HEK293 (cell line): ENCODE measurements at regions not wholly inside any gene's neighbourhood (a gene's known extent, or its start where the extent isn't known, plus 50 kb on each side); places are given as distances from the start of the nearest gene placed in this dataset.

Source experiments
- CTCF ChIA-PET: fragments of 350-600 bp; formaldehyde crosslinking; extraction: SDS; loops from one replicate; lab custom pipeline; 2021; ENCODE audit warnings: antibody characterized with exemption; lab: Yijun Ruan, JAX
- POLR2A ChIA-PET: fragments of 300-600 bp; formaldehyde crosslinking; extraction: SDS; loops from one replicate; lab custom pipeline; 2020; ENCODE audit warnings: antibody characterized with exemption, inconsistent platforms; lab: Yijun Ruan, JAX
- H3K27ac ChIP-seq: fragments of 200-500 bp; sonication (Bioruptor generic); 2 replicates; pipeline ENCODE4 v1.5.1; 2014; ENCODE audit warnings: low read depth, low read length, control low read depth, inconsistent platforms; ENCODE audit errors: extremely low read depth
- H3K36me3 ChIP-seq, 2 experiments: fragments of 200-500 bp in 1 of 2; sonication (Bioruptor generic) in 1 of 2; 1 replicate in 1 of 2; 2 replicates in 1 of 2; pipeline ENCODE4 v1.5.1; 2014 to 2017; ENCODE audit warnings: inconsistent platforms in 2 of 2, low read length in 2 of 2; ENCODE audit not compliant: control insufficient read depth in 2 of 2, insufficient read depth in 1 of 2
- H3K4me1 ChIP-seq: fragments of 200-500 bp; sonication (Bioruptor generic); 2 replicates; pipeline ENCODE4 v1.5.1; 2014; ENCODE audit warnings: mild to moderate bottlenecking, low read length, inconsistent platforms; ENCODE audit not compliant: control insufficient read depth, insufficient read depth
- H3K4me3 ChIP-seq: 2 replicates; pipeline ENCODE4 v1.5.1; 2011; ENCODE audit warnings: low read depth, mild to moderate bottlenecking, control low read depth, low read length, moderate library complexity
- H3K9me3 ChIP-seq: fragments of 200-500 bp; sonication (Bioruptor generic); 2 replicates; pipeline ENCODE4 v1.5.1; 2014; ENCODE audit warnings: low read depth, low read length, inconsistent platforms; ENCODE audit not compliant: control insufficient read depth, insufficient read depth
- GLI4 ChIP-seq: fragments of 450-650 bp; formaldehyde crosslinking; IDR thresholded peaks from 2 replicates; pipeline ENCODE4 v1.5.1; 2016; ENCODE audit warnings: missing biosample characterization, missing genetic modification characterization
- GLIS1 ChIP-seq: fragments of 450-650 bp; formaldehyde crosslinking; IDR thresholded peaks from 2 replicates; pipeline ENCODE4 v1.5.1; 2016; ENCODE audit warnings: missing biosample characterization, missing genetic modification characterization
- PRDM10 ChIP-seq: fragments of 450-650 bp; formaldehyde crosslinking; IDR thresholded peaks from 2 replicates; pipeline ENCODE4 v1.5.1; 2016; ENCODE audit warnings: missing biosample characterization, missing genetic modification characterization
- SCRT1 ChIP-seq: fragments of 450-650 bp; formaldehyde crosslinking; IDR thresholded peaks from 2 replicates; pipeline ENCODE4 v1.5.1; 2016; ENCODE audit warnings: missing biosample characterization, missing genetic modification characterization, borderline replicate concordance
- ZBTB11 ChIP-seq: fragments of 450-650 bp; formaldehyde crosslinking; conservative IDR thresholded peaks from 2 replicates; pipeline ENCODE4 v1.5.1; 2016; ENCODE audit warnings: low read depth, missing biosample characterization, missing genetic modification characterization
- ZFHX2 ChIP-seq: fragments of 450-650 bp; formaldehyde crosslinking; conservative IDR thresholded peaks from 2 replicates; pipeline ENCODE4 v1.5.1; 2016; ENCODE audit warnings: missing biosample characterization, missing genetic modification characterization
- ZNF146 ChIP-seq: fragments of 450-650 bp; formaldehyde crosslinking; IDR thresholded peaks from 2 replicates; pipeline ENCODE4 v1.5.1; 2016; ENCODE audit warnings: missing biosample characterization, missing genetic modification characterization
- ZNF174 ChIP-seq: fragments of 450-650 bp; formaldehyde crosslinking; IDR thresholded peaks from 2 replicates; pipeline ENCODE4 v1.5.0; 2017; ENCODE audit warnings: missing biosample characterization, mild to moderate bottlenecking, missing genetic modification characterization
- ZNF211 ChIP-seq: fragments of 450-650 bp; formaldehyde crosslinking; IDR thresholded peaks from 2 replicates; pipeline ENCODE4 v1.5.1; 2016; ENCODE audit warnings: low read depth, missing biosample characterization, missing genetic modification characterization
- ZNF248 ChIP-seq: fragments of 450-650 bp; formaldehyde crosslinking; IDR thresholded peaks from 2 replicates; pipeline ENCODE4 v1.5.1; 2017; ENCODE audit warnings: missing biosample characterization, missing genetic modification characterization
- ZNF341 ChIP-seq: fragments of 450-650 bp; formaldehyde crosslinking; IDR thresholded peaks from 2 replicates; pipeline ENCODE4; 2016; ENCODE audit warnings: low read depth, missing biosample characterization, missing genetic modification characterization
- ZNF404 ChIP-seq: fragments of 450-650 bp; formaldehyde crosslinking; IDR thresholded peaks from 2 replicates; pipeline ENCODE4 v1.5.1; 2017; ENCODE audit warnings: missing biosample characterization, missing genetic modification characterization
- ZNF518A ChIP-seq: fragments of 450-650 bp; formaldehyde crosslinking; conservative IDR thresholded peaks from 2 replicates; pipeline ENCODE4 v1.5.1; 2016; ENCODE audit warnings: low read depth, missing biosample characterization, missing genetic modification characterization
- ZNF521 ChIP-seq: fragments of 450-650 bp; formaldehyde crosslinking; IDR thresholded peaks from 2 replicates; pipeline ENCODE4 v1.5.1; 2017; ENCODE audit warnings: missing biosample characterization, mild to moderate bottlenecking, missing genetic modification characterization
- ZNF560 ChIP-seq: fragments of 450-650 bp; formaldehyde crosslinking; IDR thresholded peaks from 2 replicates; pipeline ENCODE4 v1.5.1; 2017; ENCODE audit warnings: missing biosample characterization, missing genetic modification characterization, borderline replicate concordance
- ZNF639 ChIP-seq: fragments of 450-650 bp; formaldehyde crosslinking; IDR thresholded peaks from 2 replicates; pipeline ENCODE4 v1.5.1; 2016; ENCODE audit warnings: missing biosample characterization, missing genetic modification characterization
- ZSCAN5A ChIP-seq: fragments of 450-650 bp; formaldehyde crosslinking; IDR thresholded peaks from 2 replicates; pipeline ENCODE4 v1.5.1; 2016; ENCODE audit warnings: missing biosample characterization, missing genetic modification characterization

GRCh38 chr3:13706451-13706850, 157.5 kb downstream of the FBLN2 start (continued):
- TF ChIP-seq ZSCAN5A (tag by site-specific recombination) (no peak), GLI4 (tag by site-specific recombination) (no peak)

GRCh38 chr3:13705702-13706280, 156.9 kb downstream of the FBLN2 start:
- CTCF ChIA-PET = no interaction called here
- H3K4me3 ChIP-seq = no peak overlapping the region
- TF ChIP-seq ZNF146 (tag by site-specific recombination) = no peak
- TF ChIP-seq SCRT1 = no peak
- TF ChIP-seq ZNF404 (tag by site-specific recombination) = no peak
- no peak for TF ChIP-seq ZNF211 (tag by site-specific recombination)
- TF ChIP-seq PRDM10 (tag by site-specific recombination) = no peak
- TF ChIP-seq, all 188 proteins: peak for 0
- no peaks in the 10 kb centered on the region for H3K9me3 ChIP-seq
- H3K4me1 ChIP-seq = no peaks in the 10 kb centered on the region
- POLR2A ChIA-PET = no interaction called here
- H3K36me3 ChIP-seq = no peaks in the 10 kb centered on the region
- no peak overlapping the region for H3K27ac ChIP-seq

- Histone ChIP-seq H3K36me3 (no peaks in the 10 kb centered on the region), H3K4me3 (no peak overlapping the region), H3K4me1 (no peaks in the 10 kb centered on the region), H3K9me3 (no peaks in the 10 kb centered on the region), H3K27ac (no peak overlapping the region)
- ChIA-PET POLR2A (no interaction called here), CTCF (no interaction called here)
- TF ChIP-seq ZNF521 (tag by site-specific recombination) = no peak
- TF ChIP-seq ZFHX2 (tag by site-specific recombination) = no peak
- TF ChIP-seq ZNF248 = no peak
- TF ChIP-seq ZNF341 = no peak
- no peak for TF ChIP-seq ZNF174 (tag by site-specific recombination)
- TF ChIP-seq ZBTB11 (tag by site-specific recombination) = no peak
- TF ChIP-seq ZNF560 = no peak
- no peak for TF ChIP-seq ZNF518A (tag by site-specific recombination)
- TF ChIP-seq GLIS1 (tag by site-specific recombination) = no peak
- no peak for TF ChIP-seq ZNF639
These were observed 156.1 kb downstream of the FBLN2 start for GRCh38 chr3:13705051-13705450.
